ENCODE measurements at regions not wholly inside any gene's neighbourhood (a gene's known extent, or its start where the extent isn't known, plus 50 kb on each side); places are given as distances from the start of the nearest gene placed in this dataset.
"Not testable (repeated sequence)": the region's sequence is repeated elsewhere in the genome, so short reads cannot be mapped to it uniquely, and the experiment has no call there.

GRCh38 chr1:192463661-192464060 is 111.9 kb upstream of the RGS1 start:
- CTCF ChIA-PET: interaction anchor here (1.0 kb wide), 1 partner anchor 14 kb away, joined by 3 read pairs; no protein-coding TSS in a partner anchor
- H2AFZ ChIP-seq (ENCODE audit: low read depth, low read length): no peak overlapping the region

DNA sequence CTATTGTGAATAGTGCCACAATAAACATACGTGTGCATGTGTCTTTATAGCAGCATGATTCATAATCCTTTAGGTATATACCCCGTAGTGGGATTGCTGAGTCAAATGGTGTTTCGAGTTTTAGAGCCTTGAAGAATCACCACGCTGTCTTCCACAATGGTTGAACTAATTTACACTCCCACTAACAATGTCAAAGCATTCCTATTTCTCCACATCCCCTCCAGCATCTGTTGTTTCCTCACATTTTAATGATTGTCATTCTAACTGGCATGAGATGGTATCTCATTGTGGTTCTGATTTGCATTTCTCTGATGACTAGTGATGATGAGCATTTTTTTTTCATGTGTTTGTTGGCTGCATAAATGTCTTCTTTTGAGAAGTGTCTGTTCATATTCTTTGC is 110.4 kb upstream of the RGS1 start:
- H3K27ac ChIP-seq (ENCODE audit: insufficient read depth, low read depth, low read length); dilution Hi-C loops (cut with MboI; ENCODE audit: extremely low pct_ligation_motif_present, low sequenced_read_pairs); H3K9me3 ChIP-seq (replicated peaks; ENCODE audit: control insufficient read depth, insufficient read depth, low read length); CTCF ChIA-PET; H3K4me1 ChIP-seq (ENCODE audit: control insufficient read depth, extremely low read depth, insufficient read depth, low read length); H3K27me3 ChIP-seq (ENCODE audit: control insufficient read depth in 2 of 2, insufficient read depth in 2 of 2, low read length in 2 of 2); H3K4me2 ChIP-seq (ENCODE audit: insufficient read depth, low read length); H3K9ac ChIP-seq (replicated peaks; ENCODE audit: extremely low read depth, insufficient read depth, low read length); DNase-seq (ENCODE audit: low read depth, low spot score); intact Hi-C loops (cut with micrococcal nuclease); BruUV-seq (replicated peaks); H2AFZ ChIP-seq (ENCODE audit: low read depth, low read length); H3K36me3 ChIP-seq (ENCODE audit: control insufficient read depth in 2 of 2, extremely low read depth in 1 of 2, insufficient read depth in 2 of 2, low read length in 2 of 2); POLR2A ChIA-PET; H3K79me2 ChIP-seq (ENCODE audit: control insufficient read depth, insufficient read depth, low read length); H3K4me3 ChIP-seq (replicated peaks in 1 of 3; ENCODE audit: insufficient read depth in 1 of 3, low read depth in 1 of 3, low read length in 3 of 3); H3K9me1 ChIP-seq (replicated peaks; ENCODE audit: control insufficient read depth, extremely low read depth, insufficient read depth, low read length); H4K20me1 ChIP-seq (replicated peaks; ENCODE audit: control insufficient read depth, extremely low read depth, insufficient read depth, low read length); FAIRE-seq: not testable (repeated sequence)

More at GRCh38 chr1:192463661-192464060, 111.9 kb upstream of the RGS1 start:
- intact Hi-C loops (cut with micrococcal nuclease) (no loop called here), dilution Hi-C loops (cut with MboI; ENCODE audit: extremely low pct_ligation_motif_present, low sequenced_read_pairs) (no loop called here)
- Histone ChIP-seq H3K27me3 (ENCODE audit: control insufficient read depth in 2 of 2, insufficient read depth in 2 of 2, low read length in 2 of 2) (no peaks in the 10 kb centered on the region), H3K9me3 (replicated peaks; ENCODE audit: control insufficient read depth, insufficient read depth, low read length) (no peaks in the 10 kb centered on the region), H3K9me1 (replicated peaks; ENCODE audit: control insufficient read depth, extremely low read depth, insufficient read depth, low read length) (no peaks in the 10 kb centered on the region), H3K4me1 (ENCODE audit: control insufficient read depth, extremely low read depth, insufficient read depth, low read length) (no peaks in the 10 kb centered on the region), H3K4me2 (ENCODE audit: insufficient read depth, low read length) (no peak overlapping the region), H3K9ac (replicated peaks; ENCODE audit: extremely low read depth, insufficient read depth, low read length) (no peak overlapping the region), H3K79me2 (ENCODE audit: control insufficient read depth, insufficient read depth, low read length) (no peaks in the 10 kb centered on the region), H3K27ac (ENCODE audit: insufficient read depth, low read depth, low read length) (no peak overlapping the region), H4K20me1 (replicated peaks; ENCODE audit: control insufficient read depth, extremely low read depth, insufficient read depth, low read length) (no peaks in the 10 kb centered on the region), H3K4me3 (replicated peaks in 1 of 3; ENCODE audit: insufficient read depth in 1 of 3, low read depth in 1 of 3, low read length in 3 of 3) (no peak overlapping the region), H3K36me3 (ENCODE audit: control insufficient read depth in 2 of 2, extremely low read depth in 1 of 2, insufficient read depth in 2 of 2, low read length in 2 of 2) (no peaks in the 10 kb centered on the region)
- POLR2A ChIA-PET: no interaction called here
- DNase-seq (ENCODE audit: low read depth, low spot score) (no peak), FAIRE-seq (no peak)
- BruUV-seq (replicated peaks): no TSS peak
- TF ChIP-seq FOS (IDR thresholded peaks at IDR 0.05; ENCODE audit: borderline replicate concordance, insufficient read depth, low read length) (no peak), CTCF (IDR thresholded peaks at IDR 0.05; ENCODE audit: extremely low read depth in 1 of 2, insufficient read depth in 1 of 2, low read depth in 1 of 2, low read length in 2 of 2) (no peak), MYC (IDR thresholded peaks at IDR 0.05; ENCODE audit: low read depth, low read length) (no peak), GATA2 (IDR thresholded peaks at IDR 0.05; ENCODE audit: insufficient read depth, insufficient read length, low read depth, low read length) (no peak), EZH2 (IDR thresholded peaks at IDR 0.05; ENCODE audit: borderline replicate concordance, low read depth, low read length, severe bottlenecking) (no peak), POLR2A (IDR thresholded peaks at IDR 0.05; ENCODE audit: low read depth, low read length) (no peak), JUN (IDR thresholded peaks at IDR 0.05; ENCODE audit: borderline replicate concordance, insufficient read depth, insufficient read length, low read depth) (no peak), MAX (IDR thresholded peaks at IDR 0.05; ENCODE audit: insufficient read depth, insufficient read length) (no peak), POLR2AphosphoS5 (IDR thresholded peaks at IDR 0.05; ENCODE audit: insufficient read depth, low read depth, low read length) (no peak)

Measured in endothelial cell of umbilical vein (primary cell).